ENCODE measurements at regions not wholly inside any gene's neighbourhood (a gene's known extent, or its start where the extent isn't known, plus 50 kb on each side); places are given as distances from the start of the nearest gene placed in this dataset.
"Not testable (repeated sequence)": the region's sequence is repeated elsewhere in the genome, so short reads cannot be mapped to it uniquely, and the experiment has no call there.

DNA sequence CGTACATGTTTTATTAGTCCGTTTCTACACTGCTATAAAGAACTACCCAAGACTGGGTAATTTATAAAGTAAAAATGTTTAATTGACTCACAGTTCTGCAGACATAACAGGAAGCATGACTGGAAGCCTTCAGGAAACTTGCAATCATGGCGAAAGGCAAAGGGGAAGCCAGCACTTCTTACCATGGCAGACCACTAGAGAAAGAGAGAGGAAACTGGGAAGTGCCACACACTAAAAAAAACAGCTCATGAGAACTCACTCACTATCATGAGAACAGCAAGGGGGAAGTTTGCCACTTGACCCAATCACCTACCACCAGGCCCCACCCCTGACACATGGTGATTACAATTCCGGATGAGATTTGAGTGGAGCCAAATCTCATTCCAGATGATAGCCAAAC is 466.2 kb downstream of the IRS1 start:
- DNase-seq (ENCODE audit: low spot score) = no peak

DNA sequence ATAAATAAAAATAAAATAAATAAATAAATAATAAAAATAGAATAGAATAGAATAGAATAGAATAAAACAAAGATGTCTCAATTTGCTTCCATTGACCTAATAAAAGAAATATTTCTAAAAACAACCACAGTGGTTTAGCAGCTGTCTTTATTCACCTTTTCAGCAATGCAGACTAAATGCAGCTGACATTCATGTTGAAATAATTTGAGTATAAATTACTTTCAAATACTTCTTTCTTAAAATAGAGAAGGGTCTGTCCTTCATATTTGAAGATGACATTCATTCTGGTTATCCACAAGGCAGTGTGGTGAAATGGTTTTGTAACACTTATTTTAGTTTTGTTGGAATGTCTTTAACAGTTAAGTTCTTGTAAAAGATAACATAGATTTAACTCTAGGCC is 469.4 kb downstream of the IRS1 start:
- no peak for DNase-seq (ENCODE audit: low spot score)

DNA sequence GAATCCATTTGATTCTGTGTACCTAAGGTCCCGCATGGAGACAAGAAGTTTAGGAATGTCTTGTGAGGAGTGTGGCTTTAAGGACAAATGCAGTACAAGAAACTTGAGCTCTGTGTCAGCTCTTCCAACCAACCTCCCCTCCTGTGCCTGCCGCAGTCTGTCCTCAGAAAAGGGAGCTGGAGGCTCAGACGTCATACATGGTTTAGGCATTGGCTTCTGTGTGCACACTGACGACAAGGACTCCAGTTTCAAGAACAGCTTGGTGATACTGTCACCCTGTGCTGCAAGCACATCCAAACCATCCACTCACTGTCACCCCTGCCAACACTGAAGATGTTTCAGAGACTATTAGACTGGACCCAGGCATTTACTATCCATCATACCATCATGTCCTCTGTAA is 470.4 kb downstream of the IRS1 start:
- DNase-seq (ENCODE audit: low spot score) = no peak

DNA sequence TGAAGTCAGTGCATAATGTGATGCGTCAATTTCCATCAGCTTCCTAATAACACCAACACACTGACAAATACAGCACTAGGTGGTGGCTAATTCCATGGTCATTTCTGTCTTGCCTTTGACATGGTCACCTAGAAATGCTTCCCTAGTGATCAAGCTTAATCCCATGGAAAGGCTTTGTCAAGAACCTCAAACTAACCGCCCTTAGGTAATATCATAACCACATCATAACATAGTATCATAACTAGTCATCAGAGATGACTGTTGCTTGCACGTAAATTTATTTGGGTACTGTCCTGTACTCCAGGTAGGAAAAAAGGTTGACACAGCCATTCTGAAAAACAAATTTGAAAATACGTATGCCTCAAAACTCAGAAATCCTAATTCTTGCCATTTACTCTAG is 471.8 kb downstream of the IRS1 start:
- DNase-seq (ENCODE audit: low spot score) = no peak

DNA sequence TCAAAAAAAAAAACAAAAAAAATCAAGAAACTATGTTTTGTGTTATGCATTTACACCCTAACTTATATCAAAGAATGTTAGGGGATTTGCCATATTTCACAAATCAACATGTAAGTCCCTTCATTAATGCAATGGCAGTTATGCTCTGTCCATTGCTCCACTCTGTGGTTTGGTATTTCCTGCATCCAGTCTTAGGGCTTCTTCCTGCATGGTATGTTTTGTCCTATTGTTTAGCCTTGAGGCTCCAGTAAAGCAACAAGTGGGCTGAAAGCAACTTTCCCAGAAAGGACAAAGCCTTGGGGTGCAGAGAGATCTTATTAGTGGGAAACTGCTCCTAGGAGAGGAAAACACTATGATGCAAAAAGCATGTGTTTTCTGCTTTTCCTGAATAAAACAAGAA is 474.1 kb downstream of the IRS1 start:
- no peak for DNase-seq (ENCODE audit: low spot score)

DNA sequence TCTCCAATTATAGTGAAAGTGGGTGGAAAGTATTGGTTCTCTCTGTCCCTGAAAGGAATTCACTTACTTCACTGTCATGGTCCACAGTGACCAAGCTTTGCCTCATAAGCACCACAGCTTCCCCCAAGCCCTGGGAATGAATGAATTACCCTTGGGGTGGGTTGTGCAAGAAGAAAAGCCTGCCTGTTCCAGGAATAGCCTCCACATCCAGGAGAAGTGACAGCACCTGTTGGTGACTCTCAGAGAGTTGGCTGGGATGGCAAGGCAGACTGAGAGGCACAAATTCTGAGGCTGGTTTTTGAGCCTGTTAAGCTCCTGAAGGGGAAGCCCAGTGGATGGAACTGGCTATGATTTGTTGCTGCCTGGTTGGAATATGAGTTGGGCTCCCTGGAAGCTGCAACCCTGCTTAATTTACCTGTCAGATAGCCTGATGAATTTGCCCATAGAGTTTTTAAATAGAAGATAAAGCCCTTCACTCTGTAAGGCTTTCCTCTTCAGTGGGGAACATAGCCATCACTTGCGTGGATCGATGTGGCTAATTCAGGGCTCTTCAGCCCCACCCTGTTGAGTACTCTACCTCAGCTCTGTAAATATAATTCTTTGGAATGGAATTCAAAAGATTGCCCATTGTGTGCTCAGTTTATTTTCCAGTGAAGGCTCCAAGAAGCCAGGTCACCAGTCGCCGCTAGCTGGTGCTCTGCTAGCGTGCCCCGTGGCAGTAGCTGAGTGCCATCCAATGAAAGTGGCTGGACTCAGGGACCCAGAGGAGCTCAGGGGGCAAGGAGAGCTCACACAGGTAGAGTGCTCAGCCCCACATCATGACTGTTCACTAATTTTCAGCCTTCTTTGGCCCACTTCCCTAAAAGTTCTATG is 479.3 kb downstream of the IRS1 start:
- DNase-seq (ENCODE audit: low spot score) = no peak

DNA sequence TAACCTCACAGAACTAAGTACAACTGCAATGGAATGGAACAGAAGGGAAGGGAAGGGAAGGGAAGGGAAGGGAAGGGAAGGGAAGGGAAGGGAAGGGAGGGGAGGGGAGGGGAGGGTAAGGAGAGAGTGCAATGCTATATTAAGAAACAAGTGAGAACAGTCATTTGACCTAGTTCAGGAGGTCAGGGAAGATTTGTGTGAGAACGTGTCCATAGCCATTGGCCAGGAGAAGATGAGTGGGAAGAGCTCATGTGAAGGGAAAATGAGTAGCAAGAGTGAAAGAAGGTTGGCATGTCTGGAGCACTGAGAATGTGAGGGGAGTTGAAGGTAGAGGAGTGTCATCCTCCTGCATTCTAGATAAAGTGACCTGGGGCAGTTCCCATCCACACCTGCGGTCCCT is 481.6 kb downstream of the IRS1 start:
- no peak for DNase-seq (ENCODE audit: low spot score)

DNA sequence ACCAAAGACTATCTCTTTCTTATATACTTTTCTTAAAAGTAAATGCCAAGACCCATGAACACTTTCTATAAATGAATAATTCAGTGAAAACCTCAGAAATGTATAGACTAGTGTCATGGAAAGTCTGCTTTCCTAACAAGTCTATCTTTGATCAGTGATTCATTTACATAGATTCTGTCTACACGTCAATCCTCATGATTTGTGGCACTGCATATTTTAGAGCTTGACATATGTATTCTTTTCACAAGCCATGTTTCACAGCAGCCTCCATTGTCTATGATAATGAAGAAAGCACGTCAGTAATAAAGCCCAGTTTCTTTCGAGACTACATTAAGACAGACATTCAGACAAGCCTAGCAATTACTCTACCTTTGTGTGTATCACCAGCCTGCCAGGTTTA is 486.6 kb downstream of the IRS1 start:
- DNase-seq (ENCODE audit: low spot score) = no peak

DNA sequence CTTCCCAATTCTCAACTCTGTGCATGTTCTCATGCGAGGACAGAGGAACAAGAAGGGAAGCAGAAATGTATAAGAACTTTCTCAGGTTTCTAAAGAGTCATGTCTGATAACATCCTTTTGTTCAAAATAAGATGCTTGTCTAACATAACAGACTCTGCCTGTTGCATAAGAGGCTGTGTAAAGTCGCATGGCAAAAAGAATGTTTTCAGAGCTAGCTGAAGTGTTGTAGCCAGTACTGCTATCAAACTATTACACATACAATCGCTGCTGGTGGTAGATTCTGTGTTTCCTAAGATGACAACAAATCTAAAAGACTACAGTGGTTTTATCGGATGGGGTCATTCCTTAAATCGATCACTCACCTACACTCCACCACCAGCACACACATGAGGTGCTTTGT is 487.5 kb downstream of the IRS1 start:
- DNase-seq (ENCODE audit: low spot score) = no peak

DNA sequence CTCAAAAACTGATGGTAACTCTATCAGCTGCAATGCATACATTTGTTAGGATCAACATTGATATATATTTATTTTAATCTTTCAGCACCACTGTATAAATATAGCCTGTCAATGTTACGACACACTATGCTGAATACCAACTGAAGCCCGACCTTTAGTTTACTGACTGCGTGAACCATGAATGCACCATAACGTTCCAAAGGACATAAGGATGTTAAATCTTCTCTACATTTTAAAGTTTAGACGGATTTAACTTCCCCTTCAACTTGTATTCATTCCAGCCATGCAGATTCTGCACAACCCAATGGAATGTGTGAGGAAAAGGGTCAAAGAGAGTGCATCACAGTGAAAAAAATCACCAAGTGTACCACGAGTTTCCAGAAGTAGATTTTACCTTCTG is 489.5 kb downstream of the IRS1 start:
- DNase-seq (ENCODE audit: low spot score) = no peak

DNA sequence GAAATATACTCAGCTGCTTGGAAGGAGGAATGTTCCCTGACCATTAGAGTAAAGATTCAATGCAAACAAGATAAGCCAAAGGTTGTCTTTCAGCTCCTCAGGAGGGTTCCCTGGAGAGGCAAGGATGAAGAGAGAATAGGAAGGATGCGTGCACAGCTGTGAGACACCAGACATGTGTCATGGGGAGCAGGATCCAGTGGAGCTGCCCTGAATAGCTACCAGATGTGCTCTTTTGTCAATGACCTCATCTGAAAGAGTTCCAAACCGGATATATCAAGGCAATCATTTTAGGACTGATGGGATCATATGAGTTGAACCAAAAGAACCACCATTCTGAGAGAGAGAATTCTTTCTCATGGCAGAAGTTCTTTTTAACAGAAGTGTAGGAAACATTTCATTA is 490.6 kb downstream of the IRS1 start:
- DNase-seq (ENCODE audit: low spot score) = no peak

DNA sequence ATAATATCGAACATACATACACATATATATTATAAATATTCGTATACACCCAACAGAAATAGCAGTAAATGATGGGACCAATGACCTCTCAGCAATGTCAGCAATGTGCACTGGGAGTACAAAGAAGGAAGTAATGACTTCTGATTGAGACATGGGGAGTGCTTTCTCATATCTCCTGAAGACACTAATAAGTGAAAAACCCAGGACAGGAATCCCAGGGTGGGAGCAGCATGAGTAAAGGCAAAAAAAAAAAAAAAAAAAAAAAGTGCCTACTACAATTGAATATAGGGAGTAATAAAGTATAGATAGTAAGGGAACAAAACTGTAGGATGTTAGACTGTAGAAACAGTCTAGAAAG is 491.3 kb downstream of the IRS1 start:
- DNase-seq (ENCODE audit: low spot score) = no peak

DNA sequence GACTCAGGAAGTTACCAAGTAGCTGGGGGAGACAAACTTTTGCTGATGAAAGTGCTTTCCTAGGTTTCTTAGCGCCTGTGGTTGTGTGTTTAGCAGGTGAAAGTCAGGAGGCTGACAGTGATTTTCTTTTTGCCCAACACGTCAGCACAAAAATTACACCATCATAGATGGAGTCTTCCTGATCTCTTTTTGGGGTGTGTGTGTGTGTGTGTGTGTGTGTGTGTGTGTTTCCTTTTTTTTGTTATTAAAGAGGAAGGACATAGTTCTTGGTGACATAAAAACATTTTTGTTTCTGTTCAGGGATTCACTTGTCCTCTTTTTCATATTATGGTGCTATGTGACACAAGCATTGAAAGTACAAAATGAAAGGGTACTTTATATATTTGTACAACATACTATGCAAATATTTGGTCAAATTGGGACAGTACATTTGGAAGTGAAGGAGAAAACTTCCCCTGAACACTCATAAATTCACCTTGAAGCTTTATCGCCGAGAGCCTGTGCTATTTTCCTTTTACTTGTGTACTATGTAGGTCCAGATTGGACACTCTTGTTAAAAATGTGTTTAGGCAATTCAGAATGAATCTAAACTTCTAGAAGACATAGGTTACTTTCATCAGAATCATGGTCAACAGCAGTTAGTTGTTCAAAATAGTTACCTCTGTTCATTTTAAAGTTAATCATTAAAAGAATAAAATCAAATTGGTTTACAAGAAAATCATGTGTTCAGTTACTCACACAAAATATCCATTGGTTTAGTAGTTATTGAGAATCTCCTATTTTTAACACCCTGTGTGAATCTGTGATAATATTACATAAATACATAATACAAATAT is 491.9 kb downstream of the IRS1 start:
- no peak for DNase-seq (ENCODE audit: low spot score)

DNA sequence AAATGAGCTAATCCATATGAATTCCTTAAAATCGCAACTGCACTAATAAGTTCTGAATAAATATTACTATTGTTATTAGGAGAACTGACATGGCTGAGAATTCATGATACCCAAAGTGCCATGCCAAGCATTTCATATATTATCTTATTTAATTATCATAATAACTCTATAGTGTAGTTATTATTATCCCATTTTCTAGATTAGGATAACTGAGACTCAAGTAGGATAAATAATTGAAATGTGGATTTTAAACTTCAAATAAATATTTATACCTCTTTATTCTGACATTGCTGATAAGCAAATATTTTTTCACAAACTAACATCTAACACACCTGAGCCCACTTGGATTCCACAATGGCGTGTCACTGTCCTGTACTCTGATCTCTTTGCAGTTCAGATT is 492.7 kb downstream of the IRS1 start:
- no peak for DNase-seq (ENCODE audit: low spot score)

DNA sequence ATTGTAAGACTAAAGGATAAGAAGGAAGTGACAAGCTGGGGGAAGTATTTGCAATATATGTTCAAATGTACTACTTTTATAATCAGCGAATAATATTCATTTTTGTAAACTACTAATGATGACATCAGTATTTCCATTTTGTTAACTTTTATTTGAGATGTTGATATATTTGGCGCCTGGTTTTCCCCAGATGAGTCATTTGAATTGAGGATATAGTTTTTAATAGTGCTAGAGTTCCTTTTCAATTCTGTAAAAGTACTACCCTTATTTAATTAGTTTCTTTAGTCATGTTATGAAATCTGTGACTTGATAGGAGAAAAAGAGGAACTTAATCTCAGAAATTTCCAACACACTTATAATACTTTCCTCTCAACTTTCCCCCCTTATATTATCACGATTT is 495.3 kb downstream of the IRS1 start:
- no peak for DNase-seq (ENCODE audit: low spot score)

DNA sequence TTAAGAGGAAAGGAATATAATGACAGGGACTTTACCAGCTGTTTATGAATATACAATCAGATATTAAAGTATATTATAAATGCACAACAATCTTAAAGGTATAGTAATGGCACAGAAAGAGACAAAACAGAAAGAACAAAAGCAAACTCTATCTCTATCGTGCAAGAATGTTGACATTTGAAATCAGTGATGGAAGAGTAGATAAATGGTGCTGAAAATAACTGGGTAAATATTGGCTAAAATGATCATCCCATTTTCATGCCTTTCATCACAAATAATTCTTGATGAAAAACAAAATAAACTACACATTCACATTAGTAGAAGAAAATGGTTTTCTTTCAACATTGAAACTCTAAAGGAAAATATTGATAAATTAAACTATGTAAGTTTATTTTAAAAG is 495.9 kb downstream of the IRS1 start:
- no peak for DNase-seq (ENCODE audit: low spot score)

DNA sequence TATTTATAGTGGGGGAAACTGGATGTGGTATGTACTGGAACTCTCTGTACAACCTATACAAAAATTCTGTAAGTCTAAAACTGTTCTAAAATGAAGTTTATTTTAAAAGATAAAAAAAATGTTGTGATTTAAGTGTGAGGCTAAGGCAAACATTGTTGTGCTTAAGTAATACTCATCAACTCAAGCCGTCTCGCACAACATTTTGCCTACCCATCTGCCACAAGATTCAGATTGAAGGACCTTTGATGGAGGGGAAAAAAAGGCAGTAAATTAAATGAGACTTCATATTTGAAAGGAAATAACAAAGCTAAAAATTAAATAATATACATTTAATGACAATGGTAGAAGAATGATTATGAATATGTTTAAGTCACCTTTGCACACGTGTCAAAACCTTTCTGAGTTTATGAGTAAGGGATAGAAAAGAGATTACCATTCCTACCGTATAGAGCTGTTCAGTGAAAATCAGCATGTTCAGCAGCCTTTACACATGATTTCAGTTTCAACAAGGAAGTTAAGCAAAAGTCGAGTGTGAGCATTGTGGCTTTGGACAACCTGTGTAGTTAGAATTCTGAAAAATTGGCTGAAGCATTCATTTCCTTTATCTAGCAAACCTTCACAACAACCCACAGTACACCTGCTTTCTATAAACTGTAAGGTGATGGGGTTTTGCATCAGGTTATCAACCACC is 499.3 kb downstream of the IRS1 start:
- DNase-seq (ENCODE audit: low spot score) = no peak

DNA sequence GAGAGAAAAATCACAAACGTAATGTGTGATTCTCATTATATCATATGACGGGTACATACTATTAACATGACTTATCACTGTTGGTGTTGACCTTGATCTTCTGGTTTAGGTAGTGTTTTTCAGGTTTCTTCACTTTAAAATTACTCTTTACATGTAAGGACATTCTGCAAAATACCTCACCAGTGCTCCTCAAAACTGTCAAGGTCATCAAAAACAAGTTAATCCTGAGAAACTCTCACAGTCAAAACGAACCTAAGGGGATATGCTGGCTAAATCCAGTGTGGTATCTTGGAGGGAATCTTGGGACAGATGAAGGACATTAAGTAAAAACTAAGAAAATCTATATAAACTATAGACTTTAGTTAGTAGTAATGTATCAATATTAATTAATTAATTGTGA is 499.8 kb downstream of the IRS1 start:
- DNase-seq (ENCODE audit: low spot score) = no peak

DNA sequence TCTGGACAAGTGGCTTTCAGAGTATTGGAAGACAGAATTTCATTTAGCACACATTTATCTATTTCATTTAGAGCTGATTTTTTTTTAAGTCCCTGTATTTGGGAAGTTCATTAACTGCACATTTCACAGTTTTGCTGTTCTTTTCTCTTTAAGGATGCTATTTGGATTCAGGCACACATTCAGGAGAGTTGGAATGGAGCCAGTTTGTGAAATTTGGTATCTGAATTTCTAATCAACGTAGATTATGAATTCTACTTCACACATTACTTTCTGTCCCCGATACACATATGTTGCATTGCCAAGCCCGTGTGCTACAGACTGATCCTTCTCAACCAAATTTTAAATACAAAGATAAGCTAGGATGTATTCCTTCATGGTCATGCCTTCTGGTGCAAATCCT is 503.9 kb downstream of the IRS1 start:
- no peak for DNase-seq (ENCODE audit: low spot score)

DNA sequence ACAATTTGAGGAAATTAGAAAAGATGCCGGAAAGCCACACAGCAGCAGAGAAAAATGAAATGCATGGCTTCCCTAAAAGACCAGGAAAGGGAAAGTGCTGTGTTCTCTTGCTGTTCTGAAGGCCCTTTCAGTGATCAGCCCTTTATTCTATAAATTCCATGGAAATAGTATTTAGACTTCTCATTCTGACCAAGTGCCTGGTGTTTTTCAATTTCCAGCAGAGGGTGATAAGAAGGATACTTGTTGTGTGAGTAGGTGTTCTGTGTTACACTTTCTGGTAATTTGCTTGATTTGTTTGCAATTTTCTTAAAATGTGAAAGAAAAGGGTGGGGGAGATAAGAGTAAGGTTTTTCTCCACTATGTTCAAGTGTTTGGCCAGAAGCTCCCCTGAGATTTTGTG is 504.5 kb downstream of the IRS1 start:
- no peak for DNase-seq (ENCODE audit: low spot score)

DNA sequence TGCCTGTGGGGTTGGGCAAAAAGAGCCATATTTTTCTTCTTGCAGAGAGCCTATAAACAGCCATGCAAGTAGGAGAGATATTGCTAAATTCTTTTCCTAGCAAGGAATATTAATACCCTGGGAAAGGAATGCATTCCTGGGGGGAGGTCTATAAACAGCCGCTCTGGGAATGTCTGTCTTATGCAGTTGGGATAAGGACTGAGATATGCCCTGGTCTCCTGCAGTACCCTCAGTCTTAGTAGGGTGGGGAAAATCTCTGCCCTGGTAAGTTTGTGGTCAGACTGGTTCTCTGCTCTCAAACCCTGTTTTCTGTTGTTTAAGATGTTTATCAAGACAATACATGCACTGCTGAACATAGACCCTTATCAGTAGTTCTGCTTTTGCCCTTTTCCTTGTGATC is 508.3 kb downstream of the IRS1 start:
- DNase-seq (ENCODE audit: low spot score) = not testable (repeated sequence)

DNA sequence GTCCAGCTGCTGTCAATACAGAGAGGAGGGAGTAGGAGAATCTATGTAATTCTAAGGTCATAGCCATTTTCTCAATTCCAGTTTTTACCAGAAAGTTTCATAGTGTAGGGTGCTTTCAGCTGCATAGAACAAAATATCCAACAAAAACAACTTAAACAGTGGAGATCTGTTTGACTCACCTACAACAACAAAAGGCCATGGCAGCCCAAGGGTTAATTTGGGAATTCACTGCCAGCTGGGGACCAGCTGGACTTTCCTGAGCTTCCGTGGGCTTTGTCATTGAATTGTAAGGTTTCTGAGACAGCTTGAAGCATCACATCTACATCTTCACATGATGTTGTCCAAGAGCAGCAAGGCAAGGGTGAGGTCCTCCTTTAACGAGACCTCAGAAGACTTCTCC is 512.7 kb downstream of the IRS1 start:
- no peak for DNase-seq (ENCODE audit: low spot score)

DNA sequence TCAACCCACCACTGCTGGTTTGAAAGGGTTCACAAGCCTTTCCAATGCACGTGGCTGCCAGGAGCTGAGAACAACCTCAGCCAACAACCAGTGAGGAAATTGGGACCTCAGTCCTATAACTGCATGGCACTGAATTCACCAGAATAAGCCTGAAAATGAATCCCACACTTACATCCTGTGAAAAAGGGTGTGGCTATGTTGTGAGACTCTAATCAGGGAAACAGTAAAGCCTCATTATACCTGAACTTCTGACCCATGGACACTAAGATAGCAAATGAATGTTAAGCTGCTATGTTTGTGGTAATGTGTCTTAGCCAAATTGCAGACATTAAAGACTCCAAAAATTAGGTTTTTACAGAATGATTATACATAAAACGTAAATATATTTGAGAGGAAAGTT is 515.8 kb downstream of the IRS1 start:
- DNase-seq (ENCODE audit: low spot score) = no peak
